Right lobe of liver (tissue), 6 donors: ENCODE measurements at regions not wholly inside any gene's neighbourhood (a gene's known extent, or its start where the extent isn't known, plus 50 kb on each side); places are given as distances from the start of the nearest gene placed in this dataset.
"Not testable (repeated sequence)": the region's sequence is repeated elsewhere in the genome, so short reads cannot be mapped to it uniquely, and the experiment has no call there.

Source experiments
- ATAC-seq, 4 donors: fragments of 200-7000 bp; cut with Tn5 transposase; one replicate each; pipeline ENCODE4 v1.9.1; 2020; ENCODE audit warnings: mild to moderate bottlenecking in 4 of 4, moderate library complexity in 4 of 4
- DNase-seq, 3 donors: peaks; one replicate each; pipeline ENCODE4 v3.0.0-alpha.2; 2020
- H3K27ac ChIP-seq, 3 donors: fragments of 200-600 bp; one replicate each; pipeline ENCODE4 v1.8.0; 2022
- H3K27me3 ChIP-seq, 2 donors: fragments of 200-600 bp; one replicate each; pipeline ENCODE4 v1.8.0; 2022
- H3K36me3 ChIP-seq, 4 donors: fragments of 200-600 bp; sonication (generic) in 1 of 4; one replicate each; pipeline versions ENCODE4 v1.5.1 to v1.8.0; 2017 to 2022; ENCODE audit warnings: control low read depth in 1 of 4
- H3K4me1 ChIP-seq, 4 donors: fragments of 200-600 bp; sonication (generic) in 1 of 4; one replicate each; pipeline versions ENCODE4 v1.5.1 to v1.8.0; 2017 to 2022; ENCODE audit warnings: control low read depth in 1 of 4
- H3K4me3 ChIP-seq, 3 donors: fragments of 200-600 bp; one replicate each; pipeline ENCODE4 v1.8.0; 2022
- H3K9me3 ChIP-seq, 4 donors: fragments of 200-600 bp; sonication (generic) in 1 of 4; one replicate each; pipeline versions ENCODE4 v1.5.1 to v1.8.0; 2017 to 2022; ENCODE audit warnings: control low read depth in 1 of 4
- POLR2A ChIP-seq: fragments of 450-650 bp; IDR thresholded peaks from one replicate; pipeline ENCODE4 v1.6.1; 2017; ENCODE audit warnings: antibody characterized with exemption, mild to moderate bottlenecking
- WGBS: methylation state at CpG from one replicate; pipeline ENCODE4 v1.1.6; 2018; ENCODE audit warnings: low coverage, low lambda C conversion rate; ENCODE audit not compliant: insufficient coverage; ENCODE audit errors: missing lambda C conversion rate; 5-methylcytosine and 5-hydroxymethylcytosine counted together
- intact Hi-C, 2 donors: fragments of 100-400 bp; cut with DNase I; formaldehyde crosslinking; loops; one replicate each; pipeline versions ENCODE4 v1.11.2 to v1.14.1; 2022
- TF ChIP-seq, protein P1 (sequence below), 4 donors: fragments of 200-600 bp in 3 of 4; fragments of 450-650 bp in 1 of 4; IDR thresholded peaks; one replicate each; pipeline versions ENCODE4 v1.5.1 to v1.8.0; 2016 to 2022; ENCODE audit warnings: antibody characterized with exemption in 4 of 4, mild to moderate bottlenecking in 2 of 4
- donor health status: DM: no; HTN: yes; CAD: no.
- donor health status: DM: no; HTN: no; CAD: no.
- donor health status: DM: no; HTN: no; CAD: no.
- donor health status: DM: no; HTN: yes; CAD: no.
- donor health status: DM: no; HTN: yes; CAD: no.

DNA sequence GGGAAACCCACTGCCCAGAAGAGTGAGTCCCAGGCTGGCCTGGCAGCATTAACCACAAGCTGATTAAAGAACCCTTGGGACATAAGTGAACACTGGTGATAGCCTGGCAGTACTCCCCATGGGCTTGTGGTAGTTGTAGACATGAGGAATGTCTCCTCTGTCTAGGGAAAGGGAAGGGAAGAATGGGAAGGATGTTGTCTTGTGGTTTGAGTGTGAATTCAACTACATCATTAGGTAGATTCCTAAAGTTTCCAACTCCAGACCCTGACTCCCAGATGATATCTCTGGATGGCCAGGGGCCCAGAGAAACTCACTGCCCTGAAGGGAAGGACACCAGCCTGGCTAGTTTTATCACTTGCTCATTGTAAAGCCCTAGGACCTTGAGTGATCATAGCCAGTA lies 1012.4 kb upstream of the COX7C start:
- TF ChIP-seq, protein P1, sequence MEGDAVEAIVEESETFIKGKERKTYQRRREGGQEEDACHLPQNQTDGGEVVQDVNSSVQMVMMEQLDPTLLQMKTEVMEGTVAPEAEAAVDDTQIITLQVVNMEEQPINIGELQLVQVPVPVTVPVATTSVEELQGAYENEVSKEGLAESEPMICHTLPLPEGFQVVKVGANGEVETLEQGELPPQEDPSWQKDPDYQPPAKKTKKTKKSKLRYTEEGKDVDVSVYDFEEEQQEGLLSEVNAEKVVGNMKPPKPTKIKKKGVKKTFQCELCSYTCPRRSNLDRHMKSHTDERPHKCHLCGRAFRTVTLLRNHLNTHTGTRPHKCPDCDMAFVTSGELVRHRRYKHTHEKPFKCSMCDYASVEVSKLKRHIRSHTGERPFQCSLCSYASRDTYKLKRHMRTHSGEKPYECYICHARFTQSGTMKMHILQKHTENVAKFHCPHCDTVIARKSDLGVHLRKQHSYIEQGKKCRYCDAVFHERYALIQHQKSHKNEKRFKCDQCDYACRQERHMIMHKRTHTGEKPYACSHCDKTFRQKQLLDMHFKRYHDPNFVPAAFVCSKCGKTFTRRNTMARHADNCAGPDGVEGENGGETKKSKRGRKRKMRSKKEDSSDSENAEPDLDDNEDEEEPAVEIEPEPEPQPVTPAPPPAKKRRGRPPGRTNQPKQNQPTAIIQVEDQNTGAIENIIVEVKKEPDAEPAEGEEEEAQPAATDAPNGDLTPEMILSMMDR (IDR thresholded peaks at IDR 0.05) = no peak
- no peak for TF ChIP-seq POLR2A
- H3K36me3 ChIP-seq = no peaks in the 10 kb centered on the region
- no peak overlapping the region for H3K27ac ChIP-seq
- H3K27me3 ChIP-seq = no peaks in the 10 kb centered on the region
- intact Hi-C loops = no loop called here
- no peak for DNase-seq
- H3K9me3 ChIP-seq = no peaks in the 10 kb centered on the region
- no peak for ATAC-seq
- H3K4me1 ChIP-seq = no peaks in the 10 kb centered on the region
- no peak overlapping the region for H3K4me3 ChIP-seq

DNA sequence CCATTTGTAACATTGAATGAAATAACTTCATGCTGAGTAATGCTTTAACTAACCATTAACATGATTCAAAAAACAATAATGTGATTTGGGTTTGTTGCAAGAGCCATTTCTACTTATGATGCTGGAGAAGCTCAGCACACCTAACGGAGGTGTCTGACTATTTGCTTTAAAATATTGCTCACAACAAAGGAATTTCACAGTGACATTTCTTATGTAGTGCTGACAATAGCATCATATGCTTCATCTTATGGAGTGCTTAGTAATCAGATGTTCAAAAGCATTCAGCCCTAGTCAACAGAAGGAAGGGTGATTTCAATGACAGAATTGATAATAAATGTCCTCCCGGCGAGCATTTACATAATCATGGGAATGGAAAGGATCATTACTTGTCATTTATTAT lies 1003.3 kb upstream of the COX7C start:
- 79% methylated on average over 3 of the region's 3 CpGs for WGBS
- no peak for DNase-seq
- H3K4me3 ChIP-seq = no peak overlapping the region
- H3K4me1 ChIP-seq = no peaks in the 10 kb centered on the region
- H3K9me3 ChIP-seq = no peaks in the 10 kb centered on the region
- intact Hi-C loops = no loop called here
- H3K27ac ChIP-seq = no peak overlapping the region
- TF ChIP-seq POLR2A = no peak
- TF ChIP-seq, protein P1 (IDR thresholded peaks at IDR 0.05) = no peak
- no peaks in the 10 kb centered on the region for H3K27me3 ChIP-seq
- no peak for ATAC-seq
- H3K36me3 ChIP-seq = no peaks in the 10 kb centered on the region

DNA sequence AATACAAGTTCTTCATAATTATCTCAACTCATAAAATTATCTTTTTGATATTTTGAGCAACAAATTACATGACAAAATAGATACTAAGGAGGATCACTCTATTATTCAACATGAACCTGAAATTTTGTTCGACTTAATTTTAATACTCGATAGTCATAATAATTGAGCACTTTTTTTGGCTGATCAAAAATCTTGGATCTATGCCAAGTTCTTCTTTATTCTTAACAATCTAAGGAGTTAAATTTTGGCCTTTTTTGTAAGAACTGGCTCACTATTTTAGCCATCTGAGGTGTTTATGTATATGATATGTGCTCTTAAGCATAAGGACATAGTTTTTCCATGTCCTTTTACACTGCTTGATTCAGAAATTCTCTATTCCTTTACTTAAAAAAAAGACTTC lies 996.1 kb upstream of the COX7C start:
- 83% methylated on average over 2 of the region's 2 CpGs for WGBS
- no peak for DNase-seq
- no peaks in the 10 kb centered on the region for H3K9me3 ChIP-seq
- no peak for TF ChIP-seq POLR2A
- TF ChIP-seq, protein P1 (IDR thresholded peaks at IDR 0.05) = no peak
- H3K4me1 ChIP-seq = no peaks in the 10 kb centered on the region
- H3K27me3 ChIP-seq = no peaks in the 10 kb centered on the region
- ATAC-seq = no peak
- intact Hi-C loops = no loop called here
- H3K27ac ChIP-seq = no peak overlapping the region
- H3K4me3 ChIP-seq = no peak overlapping the region
- H3K36me3 ChIP-seq = no peaks in the 10 kb centered on the region

DNA sequence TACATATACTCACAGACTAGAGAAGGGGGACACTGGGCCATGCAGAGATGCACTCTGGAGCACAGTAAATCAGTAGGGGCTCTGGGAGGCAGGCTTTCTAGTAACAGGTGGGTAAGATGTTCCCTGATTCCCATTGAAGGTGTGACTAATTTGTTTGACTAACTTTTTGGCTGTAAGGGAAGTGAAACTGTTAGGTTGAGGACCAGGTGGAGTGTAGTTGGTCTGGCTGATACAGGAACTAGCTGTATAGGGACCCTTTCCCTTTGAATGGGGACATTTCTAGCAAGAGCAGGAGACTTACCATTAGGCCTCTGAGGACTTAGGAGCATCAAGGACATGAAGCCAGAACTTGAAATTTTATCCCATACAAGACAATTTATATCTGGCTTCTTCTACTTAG lies 989.6 kb upstream of the COX7C start:
- Histone ChIP-seq H3K27ac (no peak overlapping the region), H3K4me1 (no peaks in the 10 kb centered on the region), H3K36me3 (no peaks in the 10 kb centered on the region), H3K9me3 (no peaks in the 10 kb centered on the region), H3K27me3 (no peaks in the 10 kb centered on the region), H3K4me3 (no peak overlapping the region)
- DNase-seq = no peak
- intact Hi-C loops = no loop called here
- TF ChIP-seq, protein P1 (IDR thresholded peaks at IDR 0.05) = no peak
- no peak for TF ChIP-seq POLR2A
- ATAC-seq = no peak

DNA sequence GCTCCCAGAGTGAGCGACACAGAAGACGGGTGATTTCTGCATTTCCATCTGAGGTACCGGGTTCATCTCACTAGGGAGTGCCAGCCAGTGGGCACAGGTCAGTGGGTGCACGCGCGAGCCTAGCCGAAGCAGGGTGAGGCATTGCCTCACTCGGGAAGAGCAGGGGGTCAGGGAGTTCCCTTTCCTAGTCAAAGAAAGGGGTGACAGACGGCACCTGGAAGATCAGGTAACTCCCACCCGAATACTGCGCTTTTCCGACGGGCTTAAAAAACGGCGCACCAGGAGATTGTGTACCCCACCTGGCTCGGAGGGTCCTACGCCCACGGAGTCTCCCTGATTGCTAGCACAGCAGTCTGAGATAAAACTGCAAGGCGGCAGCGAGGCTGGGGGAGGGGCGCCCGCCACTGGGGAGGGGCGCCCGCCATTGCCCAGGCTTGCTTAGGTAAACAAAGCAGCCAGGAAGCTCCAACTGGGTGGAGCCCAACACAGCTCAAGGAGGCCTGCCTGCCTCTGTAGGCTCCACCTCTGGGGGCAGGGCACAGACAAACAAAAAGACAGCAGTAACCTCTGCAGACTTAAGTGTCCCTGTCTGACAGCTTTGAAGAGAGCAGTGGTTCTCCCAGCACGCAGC lies 979.1 kb upstream of the COX7C start:
- H3K4me3 ChIP-seq, H3K9me3 ChIP-seq, H3K27me3 ChIP-seq, intact Hi-C loops, ATAC-seq, H3K36me3 ChIP-seq, H3K27ac ChIP-seq, H3K4me1 ChIP-seq, DNase-seq: not testable (repeated sequence)
- WGBS = 63% methylated on average over 6 of the region's 25 CpGs
